CD4-positive, alpha-beta T cell treated with Interleukin-17A for 4 hours (primary cell): ENCODE measurements at regions not wholly inside any gene's neighbourhood (a gene's known extent, or its start where the extent isn't known, plus 50 kb on each side); places are given as distances from the start of the nearest gene placed in this dataset.

Experiments used
- DNase-seq: peaks from one replicate; pipeline ENCODE4 v3.0.0-alpha.2; 2020; ENCODE audit warnings: mixed read lengths

GRCh38 chr3:22236490-22237270, 485.7 kb upstream of the ZNF385D start:
- DNase-seq: no peak

- no peak for DNase-seq
These were observed 488.0 kb upstream of the ZNF385D start for GRCh38 chr3:22239011-22239410.

- no peak for DNase-seq
These were observed 490.1 kb upstream of the ZNF385D start for GRCh38 chr3:22241110-22241509.

GRCh38 chr3:22244761-22245521, 493.9 kb upstream of the ZNF385D start:
- DNase-seq: no peak

- no peak for DNase-seq
These were observed 495.0 kb upstream of the ZNF385D start for GRCh38 chr3:22245811-22246583.

- no peak for DNase-seq
These were observed 498.6 kb upstream of the ZNF385D start for GRCh38 chr3:22249658-22250057.

- DNase-seq: no peak
These were observed 506.2 kb upstream of the ZNF385D start for GRCh38 chr3:22257252-22257651.

GRCh38 chr3:22262386-22262785, 511.4 kb upstream of the ZNF385D start:
- DNase-seq: no peak

GRCh38 chr3:22263042-22263441, 512.0 kb upstream of the ZNF385D start:
- no peak for DNase-seq

- no peak for DNase-seq
These were observed 514.4 kb upstream of the ZNF385D start for GRCh38 chr3:22265403-22265802.

- DNase-seq: no peak
These were observed 518.8 kb upstream of the ZNF385D start for GRCh38 chr3:22269831-22270230.

GRCh38 chr3:22276351-22276750, 525.3 kb upstream of the ZNF385D start:
- DNase-seq: no peak

- no peak for DNase-seq
These were observed 533.5 kb upstream of the ZNF385D start for GRCh38 chr3:22284559-22284958.

- no peak for DNase-seq
These were observed 537.7 kb upstream of the ZNF385D start for GRCh38 chr3:22288756-22289155.

- DNase-seq: no peak
These were observed 541.7 kb upstream of the ZNF385D start for GRCh38 chr3:22292681-22293080.

- DNase-seq: no peak
These were observed 545.6 kb upstream of the ZNF385D start for GRCh38 chr3:22296601-22297000.

GRCh38 chr3:22297436-22297835, 546.4 kb upstream of the ZNF385D start:
- DNase-seq: no peak

GRCh38 chr3:22306454-22306853, 555.4 kb upstream of the ZNF385D start:
- no peak for DNase-seq

GRCh38 chr3:22308871-22309270, 557.9 kb upstream of the ZNF385D start:
- DNase-seq: no peak

- no peak for DNase-seq
These were observed 564.9 kb upstream of the ZNF385D start for GRCh38 chr3:22315925-22316324.

GRCh38 chr3:22318325-22318724, 567.3 kb upstream of the ZNF385D start:
- DNase-seq: no peak

- DNase-seq: no peak
These were observed 568.4 kb upstream of the ZNF385D start for GRCh38 chr3:22319446-22319845.

GRCh38 chr3:22322861-22323260, 571.9 kb upstream of the ZNF385D start:
- no peak for DNase-seq

GRCh38 chr3:22326305-22326704, 575.3 kb upstream of the ZNF385D start:
- DNase-seq: no peak
